A673 (cell line): ENCODE measurements at regions not wholly inside any gene's neighbourhood (a gene's known extent, or its start where the extent isn't known, plus 50 kb on each side); places are given as distances from the start of the nearest gene placed in this dataset.
"Not testable (repeated sequence)": the region's sequence is repeated elsewhere in the genome, so short reads cannot be mapped to it uniquely, and the experiment has no call there.

Experiments
- EZH2 ChIP-seq: fragments of 200-600 bp; sonication (generic); IDR thresholded peaks from 2 replicates; pipeline ENCODE4 v1.6.1; 2017; ENCODE audit warnings: borderline replicate concordance, low read depth, mild to moderate bottlenecking, mixed read lengths, antibody characterized with exemption, low read length; ENCODE audit not compliant: poor library complexity, severe bottlenecking
- TF ChIP-seq, protein P1 (sequence below): fragments of 300-800, 200-600 bp; sonication (generic); conservative IDR thresholded peaks from 2 replicates; pipeline ENCODE4 v1.5.1; 2017; ENCODE audit warnings: low read depth, mild to moderate bottlenecking, antibody characterized with exemption, low read length, moderate library complexity, mixed read lengths

DNA sequence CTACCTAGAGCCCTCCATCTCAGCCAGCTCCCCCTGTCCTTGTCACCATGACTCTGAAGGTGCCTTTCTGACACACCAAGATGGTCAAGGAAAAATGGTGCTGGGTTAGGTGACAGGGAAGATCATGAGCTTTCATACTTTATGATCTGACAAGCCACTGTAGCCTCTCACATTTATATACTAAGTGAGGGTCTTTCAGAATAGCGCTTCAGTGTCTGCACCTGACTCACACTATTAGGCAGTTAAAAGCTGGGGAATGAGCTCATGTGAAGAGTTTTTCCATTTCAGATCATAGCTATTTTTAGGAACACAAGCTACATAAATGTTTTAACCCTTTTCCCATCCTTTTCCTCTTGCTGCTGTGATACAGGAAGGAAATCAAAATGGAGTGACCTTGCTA lies 101.4 kb downstream of the FAM72C start:
- TF ChIP-seq, protein P1, sequence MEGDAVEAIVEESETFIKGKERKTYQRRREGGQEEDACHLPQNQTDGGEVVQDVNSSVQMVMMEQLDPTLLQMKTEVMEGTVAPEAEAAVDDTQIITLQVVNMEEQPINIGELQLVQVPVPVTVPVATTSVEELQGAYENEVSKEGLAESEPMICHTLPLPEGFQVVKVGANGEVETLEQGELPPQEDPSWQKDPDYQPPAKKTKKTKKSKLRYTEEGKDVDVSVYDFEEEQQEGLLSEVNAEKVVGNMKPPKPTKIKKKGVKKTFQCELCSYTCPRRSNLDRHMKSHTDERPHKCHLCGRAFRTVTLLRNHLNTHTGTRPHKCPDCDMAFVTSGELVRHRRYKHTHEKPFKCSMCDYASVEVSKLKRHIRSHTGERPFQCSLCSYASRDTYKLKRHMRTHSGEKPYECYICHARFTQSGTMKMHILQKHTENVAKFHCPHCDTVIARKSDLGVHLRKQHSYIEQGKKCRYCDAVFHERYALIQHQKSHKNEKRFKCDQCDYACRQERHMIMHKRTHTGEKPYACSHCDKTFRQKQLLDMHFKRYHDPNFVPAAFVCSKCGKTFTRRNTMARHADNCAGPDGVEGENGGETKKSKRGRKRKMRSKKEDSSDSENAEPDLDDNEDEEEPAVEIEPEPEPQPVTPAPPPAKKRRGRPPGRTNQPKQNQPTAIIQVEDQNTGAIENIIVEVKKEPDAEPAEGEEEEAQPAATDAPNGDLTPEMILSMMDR, result not testable (repeated sequence)
- TF ChIP-seq EZH2, result not testable (repeated sequence)
